H54 (cell line): ENCODE measurements at regions not wholly inside any gene's neighbourhood (a gene's known extent, or its start where the extent isn't known, plus 50 kb on each side); places are given as distances from the start of the nearest gene placed in this dataset.
"Not testable (repeated sequence)": the region's sequence is repeated elsewhere in the genome, so short reads cannot be mapped to it uniquely, and the experiment has no call there.

Experiments
- DNase-seq: peaks from one replicate; pipeline ENCODE4 v3.0.0; 2011; ENCODE audit warnings: low spot score, mixed read lengths; ENCODE audit not compliant: insufficient read length
- FAIRE-seq: peaks from 3 replicates; lab custom pipeline; 2011; peaks lifted over from hg19 to GRCh38; lab: Jason Lieb, UNC
- POLR2A ChIP-seq: IDR thresholded peaks from 2 replicates; pipeline ENCODE4 v1.6.1; 2011; ENCODE audit warnings: low read depth, mild to moderate bottlenecking, low read length

GRCh38 chr2:160576054-160576499, 82.5 kb upstream of the RBMS1 start:
- FAIRE-seq (no peak), DNase-seq (no peak)
- no peak for TF ChIP-seq POLR2A

GRCh38 chr2:160577081-160577480, 83.5 kb upstream of the RBMS1 start:
- not testable (repeated sequence) for FAIRE-seq

GRCh38 chr2:160581035-160581434, 87.4 kb upstream of the RBMS1 start:
- DNase-seq (no peak), FAIRE-seq (no peak)
- no peak for TF ChIP-seq POLR2A

More at GRCh38 chr2:160577081-160577480, 83.5 kb upstream of the RBMS1 start:
- DNase-seq, result not testable (repeated sequence)

- DNase-seq, result no peak
- FAIRE-seq, result no peak
- no peak for TF ChIP-seq POLR2A
These were observed 87.8 kb upstream of the RBMS1 start for GRCh38 chr2:160581448-160581847.

- TF ChIP-seq POLR2A, result no peak
- DNase-seq, result no peak
- no peak for FAIRE-seq
These were observed 88.5 kb upstream of the RBMS1 start for GRCh38 chr2:160582081-160582480.

GRCh38 chr2:160582490-160583145, 89.0 kb upstream of the RBMS1 start:
- DNase-seq (no peak), FAIRE-seq (no peak)
- TF ChIP-seq POLR2A, result no peak

GRCh38 chr2:160583146-160583535, 89.5 kb upstream of the RBMS1 start:
- DNase-seq, result no peak
- TF ChIP-seq POLR2A, result no peak
- FAIRE-seq, result no peak

GRCh38 chr2:160583813-160584537, 90.4 kb upstream of the RBMS1 start:
- TF ChIP-seq POLR2A, result no peak
- no peak for DNase-seq
- no peak for FAIRE-seq

GRCh38 chr2:160584972-160585494, 91.4 kb upstream of the RBMS1 start:
- no peak for TF ChIP-seq POLR2A
- no peak for DNase-seq
- no peak for FAIRE-seq

- no peak for FAIRE-seq
- no peak for DNase-seq
These were observed 97.1 kb upstream of the RBMS1 start for GRCh38 chr2:160590664-160591063.

GRCh38 chr2:160592401-160592800, 98.8 kb upstream of the RBMS1 start:
- no peak for TF ChIP-seq POLR2A
- DNase-seq (no peak), FAIRE-seq (no peak)

More at GRCh38 chr2:160590664-160591063, 97.1 kb upstream of the RBMS1 start:
- no peak for TF ChIP-seq POLR2A

GRCh38 chr2:160592993-160593392, 99.4 kb upstream of the RBMS1 start:
- FAIRE-seq (no peak), DNase-seq (no peak)
- no peak for TF ChIP-seq POLR2A

- DNase-seq, result no peak
- FAIRE-seq, result no peak
- no peak for TF ChIP-seq POLR2A
These were observed 102.8 kb upstream of the RBMS1 start for GRCh38 chr2:160596441-160596840.

GRCh38 chr2:160600437-160600836, 106.8 kb upstream of the RBMS1 start:
- DNase-seq, FAIRE-seq: not testable (repeated sequence)

GRCh38 chr2:160602073-160602472, 108.5 kb upstream of the RBMS1 start:
- no peak for DNase-seq
- TF ChIP-seq POLR2A, result no peak
- FAIRE-seq, result no peak
